HG03439 (cell line): ENCODE measurements at regions not wholly inside any gene's neighbourhood (a gene's known extent, or its start where the extent isn't known, plus 50 kb on each side); places are given as distances from the start of the nearest gene placed in this dataset.

ENCODE experiments used
- ATAC-seq: cut with Tn5 transposase; IDR thresholded peaks from one replicate; pipeline ENCODE4 v1.9.1; 2021; ENCODE audit warnings: mild to moderate bottlenecking, moderate library complexity; ENCODE audit not compliant: unreplicated experiment

- ATAC-seq: no peak
Observed at GRCh38 chr3:177820683-177821316, 623.5 kb upstream of the TBL1XR1 start.

GRCh38 chr3:177822681-177823096 lies 625.4 kb upstream of the TBL1XR1 start:
- ATAC-seq: no peak

GRCh38 chr3:177823701-177824189 lies 626.5 kb upstream of the TBL1XR1 start:
- no peak for ATAC-seq

- no peak for ATAC-seq
Observed at GRCh38 chr3:177824190-177824786, 627.0 kb upstream of the TBL1XR1 start.

- no peak for ATAC-seq
Observed at GRCh38 chr3:177824841-177825240, 627.6 kb upstream of the TBL1XR1 start.

GRCh38 chr3:177826253-177826652 lies 629.0 kb upstream of the TBL1XR1 start:
- ATAC-seq: no peak

GRCh38 chr3:177827511-177828207 lies 630.4 kb upstream of the TBL1XR1 start:
- ATAC-seq: no peak

- no peak for ATAC-seq
Observed at GRCh38 chr3:177828208-177828565, 630.9 kb upstream of the TBL1XR1 start.

GRCh38 chr3:177830411-177830849 lies 633.1 kb upstream of the TBL1XR1 start:
- no peak for ATAC-seq

- no peak for ATAC-seq
Observed at GRCh38 chr3:177831361-177831760, 634.1 kb upstream of the TBL1XR1 start.

GRCh38 chr3:177832880-177833279 lies 635.6 kb upstream of the TBL1XR1 start:
- no peak for ATAC-seq

GRCh38 chr3:177833332-177833731 lies 636.0 kb upstream of the TBL1XR1 start:
- ATAC-seq: no peak

- ATAC-seq: no peak
Observed at GRCh38 chr3:177835008-177835407, 637.7 kb upstream of the TBL1XR1 start.

GRCh38 chr3:177835917-177836316 lies 638.6 kb upstream of the TBL1XR1 start:
- no peak for ATAC-seq

GRCh38 chr3:177836671-177837070 lies 639.4 kb upstream of the TBL1XR1 start:
- no peak for ATAC-seq

- no peak for ATAC-seq
Observed at GRCh38 chr3:177837951-177838655, 640.8 kb upstream of the TBL1XR1 start.

GRCh38 chr3:177838766-177839350 lies 641.6 kb upstream of the TBL1XR1 start:
- no peak for ATAC-seq

GRCh38 chr3:177842302-177842701 lies 645.0 kb upstream of the TBL1XR1 start:
- ATAC-seq: no peak

- ATAC-seq: no peak
Observed at GRCh38 chr3:177842743-177843734, 645.8 kb upstream of the TBL1XR1 start.
